GM21737 (cell line): ENCODE measurements at regions not wholly inside any gene's neighbourhood (a gene's known extent, or its start where the extent isn't known, plus 50 kb on each side); places are given as distances from the start of the nearest gene placed in this dataset.
"Not testable (repeated sequence)": the region's sequence is repeated elsewhere in the genome, so short reads cannot be mapped to it uniquely, and the experiment has no call there.

ENCODE experiments used
- ATAC-seq: cut with Tn5 transposase; IDR thresholded peaks from one replicate; pipeline ENCODE4 v1.9.1; 2021; ENCODE audit warnings: mild to moderate bottlenecking, moderate library complexity; ENCODE audit not compliant: unreplicated experiment

DNA sequence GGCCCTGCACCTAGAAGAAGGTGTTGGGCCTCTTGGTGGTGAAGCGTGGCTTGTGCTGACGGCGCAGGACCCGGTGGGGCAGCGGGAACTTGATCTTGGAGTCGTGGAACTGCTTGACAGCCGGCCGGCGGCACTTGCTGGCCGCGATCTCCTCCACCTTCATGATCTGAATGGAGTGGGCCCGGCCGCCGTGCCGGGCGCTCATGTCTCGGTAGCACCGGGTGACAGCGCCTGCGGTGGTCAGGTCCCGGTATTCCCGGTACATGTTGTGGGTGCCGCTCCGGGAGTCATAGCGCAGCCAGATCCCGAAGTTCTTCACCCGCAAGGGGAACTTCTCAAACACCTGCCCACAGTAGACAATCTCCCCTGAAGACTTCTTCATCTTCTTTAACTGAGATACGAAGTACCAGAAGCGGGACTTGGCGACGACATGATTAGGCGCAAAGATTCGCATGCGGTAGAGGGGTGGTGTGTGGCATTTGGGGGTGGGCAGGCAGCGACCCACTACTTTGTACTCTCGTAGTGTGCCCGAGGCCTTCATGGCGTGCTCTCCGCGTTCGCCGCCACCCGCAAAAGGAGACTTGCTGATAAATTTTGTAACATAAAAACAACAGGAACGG is 92.1 kb upstream of the MSH6 start:
- ATAC-seq = not testable (repeated sequence)

DNA sequence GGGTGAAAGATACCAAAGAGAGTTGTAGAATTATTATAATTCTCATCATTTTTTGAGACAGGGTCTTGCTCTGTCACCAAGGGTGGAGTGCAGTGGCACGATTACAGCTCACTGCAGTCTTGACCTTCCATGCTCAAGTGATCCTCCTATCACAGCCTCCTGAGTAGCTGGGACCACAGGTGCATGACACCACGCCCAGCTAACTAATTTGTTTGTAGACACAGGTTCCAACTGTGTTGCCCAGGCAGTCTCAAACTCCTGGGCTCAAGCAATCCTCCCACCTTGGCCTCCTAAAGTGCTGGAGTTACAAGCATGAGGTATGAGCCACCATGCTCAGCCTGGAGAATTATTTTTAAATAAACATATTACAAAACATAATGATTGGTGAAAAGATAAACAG is 92.8 kb upstream of the MSH6 start:
- ATAC-seq = no peak

DNA sequence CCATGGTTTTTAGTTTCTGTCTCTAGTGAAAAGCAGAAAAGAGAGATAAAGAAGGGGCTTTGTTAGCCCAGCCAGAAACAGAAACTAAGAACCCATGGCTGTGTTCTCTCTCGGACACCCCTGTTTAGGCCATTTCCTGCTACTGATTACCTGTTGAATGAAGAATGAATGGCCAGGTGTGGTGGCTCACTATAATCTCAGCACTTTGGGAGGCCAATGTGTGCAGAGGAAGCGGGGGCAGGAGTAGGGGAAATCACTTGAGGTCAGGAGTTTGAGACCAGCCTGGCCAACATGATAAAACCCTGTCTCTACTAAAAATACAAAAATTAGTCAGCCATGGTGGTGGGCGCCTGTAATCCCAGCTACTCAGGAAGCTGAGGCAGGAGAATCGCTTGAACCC is 93.8 kb upstream of the MSH6 start:
- ATAC-seq = peak; percentile 63

DNA sequence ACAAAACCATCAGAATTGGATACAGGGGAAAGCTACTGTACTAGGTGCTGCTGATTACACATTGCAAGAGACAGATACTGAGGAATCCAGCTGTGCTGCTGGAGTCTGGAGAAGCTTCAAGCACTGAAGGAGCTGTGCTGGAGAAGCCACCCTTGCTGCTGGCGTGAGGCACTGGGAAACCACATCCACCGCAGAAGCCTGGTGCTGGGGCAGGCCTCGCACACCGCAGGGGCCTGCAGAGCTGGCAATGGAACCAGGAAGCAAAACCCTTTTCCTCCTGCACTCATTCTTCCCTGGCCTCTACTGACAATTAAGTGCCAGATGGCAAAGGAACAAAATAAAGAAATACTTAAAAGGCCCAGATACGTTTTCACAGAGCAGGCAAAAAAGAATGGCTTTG is 94.4 kb upstream of the MSH6 start:
- no peak for ATAC-seq

DNA sequence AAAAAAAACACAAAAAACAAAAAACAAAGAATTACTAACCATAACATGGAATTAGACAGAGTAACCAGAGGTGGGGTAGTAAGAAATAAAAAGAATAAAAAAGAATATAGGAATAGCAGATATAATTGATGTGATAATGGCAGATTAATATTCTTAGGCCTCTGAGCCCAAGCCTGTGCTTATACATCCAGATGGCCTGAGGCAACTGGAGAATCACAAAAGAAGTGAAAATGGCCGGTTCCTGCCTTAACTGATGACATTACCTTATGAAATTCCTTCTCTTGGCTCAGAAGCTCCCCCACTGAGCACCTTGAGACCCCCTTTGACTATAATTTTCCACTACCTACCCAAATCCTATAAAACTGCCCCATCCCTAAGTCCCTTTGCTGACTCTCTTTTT is 95.1 kb upstream of the MSH6 start:
- ATAC-seq = no peak

DNA sequence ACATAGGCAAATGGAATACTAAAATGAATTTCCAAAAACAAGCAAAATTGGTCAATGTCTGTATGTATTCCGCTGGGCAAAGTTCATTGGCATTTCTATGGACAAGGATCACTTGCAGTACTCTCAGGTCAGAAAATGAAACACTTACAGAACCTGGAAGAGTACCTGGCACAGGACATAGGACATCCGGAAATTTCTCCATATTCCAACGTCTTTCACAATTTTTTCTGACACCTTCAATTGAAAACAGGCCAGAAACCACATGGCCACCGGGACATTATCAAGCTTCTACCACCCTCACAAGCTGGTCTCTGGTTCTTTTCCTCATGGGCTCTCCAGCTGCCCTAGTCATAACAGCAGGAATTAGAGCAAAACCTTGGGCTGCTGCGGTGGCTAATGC is 96.9 kb upstream of the MSH6 start:
- ATAC-seq = no peak

DNA sequence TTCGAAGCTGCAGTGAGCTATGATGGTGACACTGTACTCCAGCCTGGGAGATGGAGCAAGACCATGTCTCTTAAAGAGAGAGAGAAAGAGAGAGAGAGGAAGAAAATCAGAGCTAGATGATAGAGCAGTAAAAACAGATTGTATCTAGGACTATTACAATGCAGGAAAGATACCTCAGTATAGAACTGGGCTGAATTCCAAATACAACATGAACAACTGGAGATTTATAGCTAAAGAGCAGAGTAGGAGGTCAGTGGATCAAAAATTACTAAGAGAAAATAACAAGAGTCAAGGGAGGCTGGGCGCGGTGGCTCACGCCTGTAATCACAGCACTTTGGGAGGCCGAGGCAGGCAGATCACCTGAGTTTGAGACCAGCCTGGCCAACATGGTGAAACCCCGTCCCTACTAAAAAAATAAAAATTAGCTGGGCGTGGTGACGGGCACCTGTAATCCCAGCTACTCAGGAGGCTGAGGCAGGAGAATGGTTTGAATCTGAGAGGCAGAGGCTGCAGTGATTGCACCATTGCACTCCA is 100.7 kb upstream of the MSH6 start:
- ATAC-seq = no peak

DNA sequence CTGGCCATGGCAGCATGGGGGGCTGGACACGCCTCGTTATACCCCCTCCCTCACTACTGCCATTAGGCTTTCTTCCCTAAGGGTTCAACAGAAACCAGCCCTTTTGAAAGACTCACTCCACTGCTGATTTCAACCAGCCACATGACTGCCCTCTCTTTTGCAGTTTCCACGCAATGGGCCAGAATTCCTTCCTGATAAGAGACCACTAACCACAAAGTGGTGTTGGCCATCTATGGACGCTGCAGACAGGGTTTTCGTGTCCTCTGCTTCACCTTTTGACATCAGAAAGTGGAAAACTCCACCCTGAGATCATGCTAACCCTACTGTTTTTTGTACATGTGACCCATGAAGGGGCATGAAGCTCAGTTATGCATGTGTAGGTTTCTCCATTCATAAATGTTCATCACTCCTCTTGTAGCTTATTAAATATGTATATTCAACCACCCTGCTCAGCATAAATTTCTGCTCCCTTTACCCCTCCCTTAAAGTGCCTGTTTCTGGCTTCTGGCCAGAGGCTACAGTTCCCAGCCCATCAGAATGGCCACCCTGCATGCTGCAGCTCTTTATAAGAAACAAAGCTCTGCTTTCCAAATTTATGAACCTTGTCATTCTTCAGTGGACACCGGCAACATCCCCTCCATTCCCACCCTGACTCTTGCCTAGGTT is 105.6 kb upstream of the KCNK12 start:
- no peak for ATAC-seq

DNA sequence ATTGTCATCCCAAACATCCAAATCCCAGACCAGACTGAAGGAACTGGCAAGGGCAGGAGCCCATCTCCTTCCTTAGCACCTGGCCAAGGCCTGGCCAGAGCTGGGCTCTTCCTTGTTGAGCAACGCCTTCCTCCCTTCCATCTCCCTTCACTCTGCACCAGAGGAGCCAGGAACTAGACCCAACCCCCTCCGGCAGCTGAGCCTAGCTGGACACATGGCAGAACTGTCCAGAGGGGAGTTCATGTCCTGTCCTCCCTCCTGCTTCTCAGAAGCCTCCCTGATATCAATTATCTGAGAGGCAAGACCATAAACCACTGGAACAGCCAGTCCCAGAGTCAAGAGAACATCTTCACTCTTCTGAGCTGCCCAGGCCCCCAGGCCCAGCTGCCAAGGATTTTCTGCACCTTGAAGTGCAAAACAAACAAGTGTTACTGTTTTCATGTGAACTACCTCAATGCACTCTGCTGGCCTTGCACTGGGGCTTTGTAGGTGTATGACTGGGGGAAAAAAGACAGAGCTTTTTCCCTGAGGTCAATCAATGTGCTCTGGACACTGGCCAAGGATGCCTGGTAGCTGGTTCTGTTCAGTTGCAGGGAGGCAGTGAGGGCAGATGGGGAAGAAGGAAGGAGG is 104.5 kb upstream of the KCNK12 start:
- ATAC-seq = no peak

DNA sequence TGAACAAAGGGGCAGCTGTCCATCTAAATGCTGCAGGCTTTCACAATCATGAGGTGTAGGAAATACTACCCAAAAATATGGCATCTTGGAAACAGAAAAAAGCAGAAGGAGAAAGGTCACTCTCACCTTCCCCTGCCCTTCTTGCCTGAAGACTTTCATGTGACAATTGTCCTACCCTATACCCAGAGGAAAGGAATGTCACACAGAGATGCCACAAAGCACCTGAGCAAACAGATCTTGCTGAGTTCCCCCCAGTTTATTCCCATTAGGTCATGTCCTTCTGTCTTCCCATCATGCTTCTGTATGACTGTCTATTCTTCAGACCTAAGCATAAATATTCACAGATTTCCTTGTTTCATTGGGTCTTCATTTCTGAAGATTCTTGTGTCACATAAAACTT is 95.5 kb upstream of the KCNK12 start:
- no peak for ATAC-seq

DNA sequence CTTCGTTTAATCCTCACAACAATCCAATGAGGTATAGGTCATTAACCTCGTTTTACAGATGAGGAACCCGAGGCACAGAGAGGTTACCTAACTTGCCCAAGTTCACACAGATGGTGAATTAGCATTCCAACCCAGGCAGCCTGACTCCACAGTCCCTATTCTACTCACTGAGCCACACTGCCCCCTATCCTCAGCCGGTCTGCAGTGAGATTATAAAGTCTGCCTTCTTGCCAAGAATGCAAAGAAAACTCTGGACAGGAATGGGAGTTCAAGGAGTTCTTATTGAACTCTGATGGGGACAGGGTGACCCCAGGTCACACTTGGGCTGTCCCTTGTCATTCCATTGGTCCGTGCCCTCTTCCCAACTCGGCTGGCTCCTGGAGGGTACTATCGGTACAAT is 94.0 kb upstream of the KCNK12 start:
- ATAC-seq = no peak

DNA sequence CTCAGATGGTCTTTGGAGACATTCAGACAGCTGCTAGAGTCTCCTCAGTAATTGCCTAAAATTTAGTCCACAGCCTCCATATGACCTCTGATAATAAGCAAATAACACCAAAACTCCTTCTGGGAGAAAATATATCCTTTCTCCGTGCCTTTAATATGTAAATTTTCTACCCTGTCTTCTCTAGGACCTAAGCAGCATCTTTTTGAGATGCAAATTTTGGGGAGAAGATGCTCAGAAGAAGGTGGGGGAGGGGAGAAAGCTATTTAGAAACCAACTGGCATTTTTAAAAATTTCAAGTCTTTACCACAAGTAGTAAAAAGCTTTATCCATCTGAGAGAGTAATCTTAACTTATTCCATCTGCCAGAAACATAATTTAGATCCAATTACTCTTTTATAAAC is 91.8 kb upstream of the KCNK12 start:
- ATAC-seq = no peak

DNA sequence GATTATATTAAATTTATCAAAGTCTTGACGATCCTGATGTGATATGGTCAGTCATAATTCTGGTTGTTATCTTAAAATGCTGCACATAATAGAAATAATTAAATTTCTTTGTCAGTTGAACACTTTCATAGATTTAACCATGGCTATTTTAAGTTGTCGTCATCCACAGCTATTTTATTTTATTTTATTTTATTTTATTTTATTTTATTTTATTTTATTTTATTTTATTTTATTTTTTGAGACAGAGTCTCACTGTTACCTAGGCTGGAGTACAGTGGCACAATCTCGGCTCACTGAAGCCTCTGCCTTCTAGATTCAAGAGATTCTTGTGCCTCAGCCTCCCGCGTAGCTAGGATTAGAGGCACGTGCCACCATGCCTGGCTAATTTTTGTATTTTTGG is 90.5 kb upstream of the KCNK12 start:
- ATAC-seq = no peak

DNA sequence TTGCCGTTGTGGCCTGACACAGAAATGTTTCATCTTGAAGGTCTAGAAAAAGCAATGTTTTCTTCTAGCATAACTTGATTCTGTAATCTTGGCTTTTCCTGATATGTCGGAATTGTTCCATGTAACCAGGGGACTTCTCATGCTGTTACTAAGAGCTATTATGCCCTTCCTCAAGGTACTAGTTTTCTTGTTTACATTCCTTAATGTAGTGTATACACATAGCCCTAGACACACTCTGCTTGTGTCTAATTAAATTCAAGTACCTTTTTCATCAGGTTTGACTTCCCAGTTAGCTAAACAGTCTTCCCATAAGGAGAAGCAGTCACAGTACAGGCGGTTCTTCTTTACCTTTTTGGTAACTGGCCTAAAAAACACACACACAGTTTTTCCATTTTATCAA is 89.4 kb upstream of the KCNK12 start:
- no peak for ATAC-seq

DNA sequence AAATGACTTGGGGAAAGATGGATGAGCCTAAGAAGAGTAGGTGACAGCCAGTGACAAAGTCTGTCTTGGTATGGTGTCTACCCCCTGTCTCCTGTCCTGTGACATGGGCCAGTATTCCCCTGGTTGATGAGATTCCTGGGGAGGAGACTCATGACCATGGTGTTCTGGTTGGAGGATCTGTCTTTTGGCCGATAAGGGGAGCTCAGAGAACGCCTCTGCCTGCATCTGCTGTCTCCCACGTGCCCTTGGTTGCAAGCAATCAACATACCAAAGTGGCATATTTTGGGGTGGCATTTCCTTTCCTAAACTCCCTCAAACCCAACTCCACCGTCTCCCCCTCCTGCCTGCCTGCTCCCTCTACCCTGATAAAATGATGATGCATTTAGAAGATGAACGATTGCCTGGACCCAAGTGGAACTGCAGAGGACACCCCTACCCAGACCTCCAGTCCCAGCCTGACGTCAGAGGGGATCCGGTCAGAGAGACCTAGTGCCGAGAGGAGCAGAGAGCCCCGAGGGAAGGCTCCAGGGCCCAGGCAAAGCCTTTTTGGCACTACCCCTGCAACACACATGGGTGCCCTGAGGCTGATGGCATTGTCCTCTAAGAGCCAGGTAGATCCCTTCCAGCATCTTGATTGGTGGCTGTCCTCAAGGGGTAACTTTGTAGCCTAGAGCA is 88.0 kb upstream of the KCNK12 start:
- no peak for ATAC-seq

DNA sequence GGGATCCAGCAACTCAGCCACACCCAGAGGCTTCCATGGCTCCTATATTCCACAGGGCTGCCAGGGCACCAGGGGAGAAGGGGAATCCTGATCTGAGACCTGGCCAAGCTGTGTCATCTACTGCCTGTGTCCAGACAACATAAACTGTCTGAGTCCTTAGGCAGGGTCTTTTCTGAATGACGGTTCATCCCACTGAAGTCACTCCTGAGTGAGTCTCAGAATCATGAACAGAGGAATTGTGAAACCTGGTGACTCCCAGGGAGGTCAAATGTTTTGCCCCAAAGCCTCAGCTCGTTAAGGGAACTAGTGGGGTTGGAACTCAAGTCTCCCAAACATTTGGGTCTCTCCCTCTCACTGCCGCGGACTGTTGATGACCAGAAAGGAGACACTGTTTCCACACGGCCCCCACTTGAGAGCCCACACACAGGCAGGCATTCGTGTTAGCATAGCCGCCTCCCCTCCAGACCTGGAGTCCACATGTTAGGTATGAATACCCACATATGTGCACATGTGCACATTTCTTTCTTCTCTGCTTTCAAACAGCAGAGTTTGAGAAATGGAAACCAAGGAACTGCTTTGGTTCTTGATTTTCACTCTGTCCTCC is 87.2 kb upstream of the KCNK12 start:
- ATAC-seq = no peak

DNA sequence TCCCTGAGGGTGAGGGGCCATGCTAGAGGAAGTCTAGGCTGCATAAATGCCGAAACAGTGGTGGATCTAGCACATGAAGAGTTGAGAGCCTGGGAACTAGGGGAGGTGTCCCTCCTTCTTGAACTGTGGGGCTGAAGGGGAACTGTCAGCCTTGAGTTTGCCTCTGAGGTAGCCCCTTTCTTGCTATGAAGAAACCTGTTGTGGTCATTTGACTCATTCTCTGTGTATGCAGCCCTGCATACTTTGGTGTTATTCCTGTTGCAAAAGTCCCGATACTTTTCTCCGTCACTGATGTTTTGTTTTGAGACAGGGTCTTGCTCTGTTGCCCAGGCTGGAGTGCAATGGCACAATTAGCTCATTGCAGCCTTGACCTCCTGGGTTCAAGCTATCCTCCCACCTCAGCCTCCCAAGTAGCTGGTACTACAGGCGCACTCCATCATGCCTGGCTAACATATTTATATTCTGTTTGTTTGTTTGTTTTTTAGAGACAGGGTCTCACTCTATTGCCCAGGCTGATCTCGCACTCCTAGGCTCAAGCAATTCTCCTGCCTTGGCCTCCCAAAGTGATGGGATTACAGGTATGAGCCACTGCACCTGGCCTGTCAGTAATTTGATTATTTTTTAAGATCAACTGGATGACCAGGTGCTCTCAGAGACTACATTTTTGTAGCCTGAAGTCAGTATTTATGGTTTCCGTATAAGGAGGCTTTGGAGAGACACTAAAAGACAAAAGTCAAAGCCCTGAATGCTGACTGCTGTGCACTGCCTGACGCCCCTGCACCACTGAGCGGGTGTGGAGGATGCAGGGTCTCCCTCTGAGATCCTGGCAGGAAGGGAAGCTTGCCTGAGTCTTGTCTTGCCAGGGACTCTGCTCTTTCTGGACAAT is 86.2 kb upstream of the KCNK12 start:
- no peak for ATAC-seq

DNA sequence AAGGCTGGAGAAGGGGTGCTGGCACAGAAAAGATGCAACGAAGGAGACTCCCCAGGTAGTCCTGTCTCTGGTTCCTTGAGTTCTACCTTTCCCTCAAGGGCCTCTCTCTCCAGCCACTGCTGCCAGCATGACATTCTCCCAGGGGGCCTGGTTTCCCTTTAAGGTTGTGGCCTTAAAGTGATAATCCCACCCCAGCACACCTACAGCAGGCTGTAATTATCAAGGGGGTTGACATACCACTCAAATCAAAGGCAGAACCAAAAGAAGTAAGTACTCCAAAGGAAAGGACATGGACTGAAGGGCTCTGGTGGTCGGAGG is 84.7 kb upstream of the KCNK12 start:
- ATAC-seq = no peak

DNA sequence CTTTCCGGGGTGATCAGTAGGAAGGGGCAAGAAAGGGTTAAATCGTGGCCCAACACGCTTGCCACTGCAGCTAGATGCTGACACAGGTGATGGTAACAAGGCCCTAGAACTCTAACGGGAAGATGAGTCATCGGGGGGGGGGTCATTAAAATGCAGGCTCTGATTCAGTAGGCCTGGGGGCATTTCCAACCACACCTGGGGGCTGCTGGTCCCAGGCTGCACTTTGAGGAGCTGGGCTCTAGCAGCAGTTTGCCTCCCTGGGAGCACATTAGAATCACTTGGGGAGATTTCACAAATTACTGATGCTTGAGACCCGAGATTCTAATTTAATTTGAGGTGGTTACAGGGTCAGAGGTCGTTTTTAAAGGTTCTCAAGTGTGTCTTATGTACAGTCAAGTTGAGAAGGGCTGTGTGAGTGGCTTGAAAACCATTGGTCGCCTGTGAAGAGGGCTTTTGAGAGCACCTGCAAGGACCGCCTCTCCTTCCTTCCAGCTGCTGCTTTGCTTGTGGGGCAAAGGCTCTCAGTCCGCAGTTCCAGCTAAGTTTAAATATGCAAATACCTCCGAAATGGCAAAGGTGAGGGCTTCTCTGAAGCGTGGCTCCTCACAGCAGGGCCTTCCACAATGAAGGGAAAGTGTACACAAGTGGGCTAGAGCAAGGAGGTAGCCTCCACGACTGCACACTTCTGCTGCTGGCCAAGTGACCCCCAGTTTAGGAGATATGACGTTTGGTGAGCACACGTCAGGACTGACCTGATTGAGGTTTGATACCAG is 84.2 kb upstream of the KCNK12 start:
- ATAC-seq = peak; percentile 79
